ENCODE measurements at regions not wholly inside any gene's neighbourhood (a gene's known extent, or its start where the extent isn't known, plus 50 kb on each side); places are given as distances from the start of the nearest gene placed in this dataset.

DNA sequence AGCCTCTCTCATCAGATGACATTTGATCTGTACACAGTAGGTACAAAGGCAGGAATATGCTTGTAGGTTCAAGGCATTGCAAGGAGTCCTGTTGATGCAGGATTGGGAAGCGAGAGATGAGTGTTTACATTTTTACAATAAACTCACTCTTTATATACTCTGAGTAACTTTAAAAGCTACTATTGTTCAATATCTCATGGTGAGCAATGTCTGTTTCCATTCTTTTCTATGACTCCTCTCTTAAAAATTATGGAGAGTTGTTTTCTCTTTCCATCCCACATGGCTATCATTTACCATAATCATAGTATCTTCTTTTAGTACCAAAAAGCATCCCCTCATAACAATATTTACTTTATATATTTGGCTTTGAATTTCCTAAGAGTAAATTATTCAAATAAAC is 314.0 kb upstream of the CDIN1 start:
- no peaks in the 10 kb centered on the region for H3K36me3 ChIP-seq (ENCODE audit: control insufficient read depth, insufficient read depth, low read length)
- no peaks in the 10 kb centered on the region for H3K27me3 ChIP-seq (ENCODE audit: control insufficient read depth, insufficient read depth, low read length)
- TF ChIP-seq, protein P1, sequence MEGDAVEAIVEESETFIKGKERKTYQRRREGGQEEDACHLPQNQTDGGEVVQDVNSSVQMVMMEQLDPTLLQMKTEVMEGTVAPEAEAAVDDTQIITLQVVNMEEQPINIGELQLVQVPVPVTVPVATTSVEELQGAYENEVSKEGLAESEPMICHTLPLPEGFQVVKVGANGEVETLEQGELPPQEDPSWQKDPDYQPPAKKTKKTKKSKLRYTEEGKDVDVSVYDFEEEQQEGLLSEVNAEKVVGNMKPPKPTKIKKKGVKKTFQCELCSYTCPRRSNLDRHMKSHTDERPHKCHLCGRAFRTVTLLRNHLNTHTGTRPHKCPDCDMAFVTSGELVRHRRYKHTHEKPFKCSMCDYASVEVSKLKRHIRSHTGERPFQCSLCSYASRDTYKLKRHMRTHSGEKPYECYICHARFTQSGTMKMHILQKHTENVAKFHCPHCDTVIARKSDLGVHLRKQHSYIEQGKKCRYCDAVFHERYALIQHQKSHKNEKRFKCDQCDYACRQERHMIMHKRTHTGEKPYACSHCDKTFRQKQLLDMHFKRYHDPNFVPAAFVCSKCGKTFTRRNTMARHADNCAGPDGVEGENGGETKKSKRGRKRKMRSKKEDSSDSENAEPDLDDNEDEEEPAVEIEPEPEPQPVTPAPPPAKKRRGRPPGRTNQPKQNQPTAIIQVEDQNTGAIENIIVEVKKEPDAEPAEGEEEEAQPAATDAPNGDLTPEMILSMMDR (IDR thresholded peaks at IDR 0.05; ENCODE audit: insufficient read depth, low read length, poor library complexity, severe bottlenecking), result no peak
- DNase-seq (ENCODE audit: low read depth), result no peak
- H3K4me3 ChIP-seq (ENCODE audit: low read depth, low read length), result no peak overlapping the region

DNA sequence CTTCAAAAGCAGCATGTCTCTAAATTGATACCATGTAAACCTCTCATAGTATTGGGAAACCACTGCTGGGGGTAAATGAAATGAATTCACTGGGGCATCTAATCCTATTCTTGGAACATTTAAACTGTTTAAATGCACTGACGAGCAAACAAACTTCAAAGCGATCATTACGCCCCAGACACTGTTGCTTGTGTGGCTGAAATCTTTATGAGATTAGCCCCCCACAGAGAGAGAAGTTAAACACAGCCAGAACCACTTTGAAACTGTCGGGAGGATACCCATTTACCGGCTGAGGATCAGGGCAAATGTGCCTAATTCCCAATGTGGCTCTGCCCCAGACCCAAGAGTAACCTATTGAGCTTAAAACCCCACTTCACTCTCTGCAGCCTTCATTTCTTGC is 308.4 kb upstream of the CDIN1 start:
- DNase-seq (ENCODE audit: low read depth), result no peak
- TF ChIP-seq, protein P1 (IDR thresholded peaks at IDR 0.05; ENCODE audit: insufficient read depth, low read length, poor library complexity, severe bottlenecking), result no peak
- Histone ChIP-seq H3K27me3 (ENCODE audit: control insufficient read depth, insufficient read depth, low read length) (no peaks in the 10 kb centered on the region), H3K36me3 (ENCODE audit: control insufficient read depth, insufficient read depth, low read length) (no peaks in the 10 kb centered on the region), H3K4me3 (ENCODE audit: low read depth, low read length) (no peak overlapping the region)

DNA sequence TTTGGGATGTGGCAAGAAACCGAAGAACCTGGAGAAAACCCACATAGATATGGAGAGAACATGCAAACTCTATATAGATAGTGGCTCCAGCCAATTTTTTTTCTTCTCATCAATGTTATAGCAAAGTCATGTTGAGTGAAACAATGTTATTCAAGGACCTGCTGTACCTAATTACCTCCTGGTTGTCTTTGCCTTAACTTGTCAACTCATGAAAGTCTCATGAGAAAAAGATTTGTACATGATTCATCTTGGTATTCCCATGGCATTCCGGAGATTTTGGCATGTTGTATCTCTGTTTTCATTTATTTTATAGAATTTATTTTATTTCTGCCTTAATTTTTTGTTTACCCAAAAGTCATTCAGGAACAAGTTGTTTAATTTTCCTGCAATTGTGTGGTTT is 303.8 kb upstream of the CDIN1 start:
- no peak overlapping the region for H3K4me3 ChIP-seq (ENCODE audit: low read depth, low read length)
- H3K36me3 ChIP-seq (ENCODE audit: control insufficient read depth, insufficient read depth, low read length), result no peaks in the 10 kb centered on the region
- TF ChIP-seq, protein P1 (IDR thresholded peaks at IDR 0.05; ENCODE audit: insufficient read depth, low read length, poor library complexity, severe bottlenecking), result no peak
- no peak for DNase-seq (ENCODE audit: low read depth)
- no peaks in the 10 kb centered on the region for H3K27me3 ChIP-seq (ENCODE audit: control insufficient read depth, insufficient read depth, low read length)

DNA sequence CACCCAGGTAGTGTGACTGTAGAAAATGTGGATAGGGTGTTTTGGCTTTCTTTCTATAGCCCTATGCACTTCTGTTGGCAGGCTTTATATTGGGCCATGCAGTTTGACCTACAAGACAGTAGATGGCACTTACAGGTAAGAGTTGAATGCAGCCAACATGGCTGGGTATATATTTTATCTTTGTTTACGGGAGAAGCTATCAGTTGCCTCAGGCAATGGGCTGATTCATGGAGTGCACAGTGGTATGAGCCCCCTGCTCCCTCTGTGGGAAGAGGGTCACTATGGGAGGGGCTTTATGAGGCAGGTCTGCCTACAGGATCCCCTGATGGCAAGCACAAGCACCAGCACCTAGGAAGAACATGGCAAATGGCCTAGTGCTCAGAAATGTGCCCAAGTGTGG is 301.2 kb upstream of the CDIN1 start:
- DNase-seq (ENCODE audit: low read depth), result no peak
- TF ChIP-seq, protein P1 (IDR thresholded peaks at IDR 0.05; ENCODE audit: insufficient read depth, low read length, poor library complexity, severe bottlenecking), result peak; percentile 7

DNA sequence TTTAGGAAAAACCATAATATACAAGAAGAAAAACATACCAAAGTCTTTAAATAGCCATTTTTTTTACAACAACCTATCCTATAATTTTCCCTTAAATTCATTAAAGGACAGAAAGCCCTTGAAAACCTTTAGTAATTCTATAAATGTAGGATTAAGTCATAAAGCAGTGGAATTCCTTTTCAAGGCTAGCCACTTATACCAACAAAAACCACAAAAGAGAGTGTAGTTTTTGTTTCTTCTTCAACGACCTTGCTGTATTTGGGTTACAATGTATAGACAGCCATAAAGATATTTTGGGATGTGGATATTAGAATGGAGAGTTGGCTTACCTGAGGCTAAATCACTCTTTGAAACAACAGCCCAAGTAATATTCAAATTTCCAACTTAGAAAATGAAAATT is 296.6 kb upstream of the CDIN1 start:
- H3K4me3 ChIP-seq (ENCODE audit: low read depth, low read length), result no peak overlapping the region
- H3K27me3 ChIP-seq (ENCODE audit: control insufficient read depth, insufficient read depth, low read length), result no peaks in the 10 kb centered on the region
- TF ChIP-seq, protein P1 (IDR thresholded peaks at IDR 0.05; ENCODE audit: insufficient read depth, low read length, poor library complexity, severe bottlenecking), result no peak
- no peak for DNase-seq (ENCODE audit: low read depth)
- H3K36me3 ChIP-seq (ENCODE audit: control insufficient read depth, insufficient read depth, low read length), result no peaks in the 10 kb centered on the region

More for the DNA sequence above, 301.2 kb upstream of the CDIN1 start:
- no peak overlapping the region for H3K4me3 ChIP-seq (ENCODE audit: low read depth, low read length)
- no peaks in the 10 kb centered on the region for H3K36me3 ChIP-seq (ENCODE audit: control insufficient read depth, insufficient read depth, low read length)
- H3K27me3 ChIP-seq (ENCODE audit: control insufficient read depth, insufficient read depth, low read length), result no peaks in the 10 kb centered on the region

DNA sequence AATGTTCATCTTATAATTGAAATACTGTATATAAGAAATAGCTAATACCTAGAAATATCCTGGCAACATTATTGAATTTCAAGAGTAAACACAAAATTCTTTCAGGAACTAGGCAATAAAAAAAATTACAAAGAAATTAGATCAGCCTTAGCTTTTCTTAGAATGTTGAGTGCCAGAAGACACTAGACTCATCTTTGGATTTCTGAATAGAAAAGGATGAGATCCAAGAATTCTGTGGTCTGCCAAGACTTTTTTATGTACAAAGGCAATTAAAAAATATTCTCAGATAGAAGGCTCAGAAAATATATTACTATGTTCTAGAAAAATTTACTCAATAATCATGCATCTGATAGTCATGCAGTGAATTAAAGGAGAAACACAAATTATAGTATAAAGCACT is 294.5 kb upstream of the CDIN1 start:
- Histone ChIP-seq H3K36me3 (ENCODE audit: control insufficient read depth, insufficient read depth, low read length) (no peaks in the 10 kb centered on the region), H3K4me3 (ENCODE audit: low read depth, low read length) (no peak overlapping the region), H3K27me3 (ENCODE audit: control insufficient read depth, insufficient read depth, low read length) (no peaks in the 10 kb centered on the region)
- no peak for DNase-seq (ENCODE audit: low read depth)
- TF ChIP-seq, protein P1 (IDR thresholded peaks at IDR 0.05; ENCODE audit: insufficient read depth, low read length, poor library complexity, severe bottlenecking), result no peak
